ENCODE measurements at regions not wholly inside any gene's neighbourhood (a gene's known extent, or its start where the extent isn't known, plus 50 kb on each side); places are given as distances from the start of the nearest gene placed in this dataset.

DNA sequence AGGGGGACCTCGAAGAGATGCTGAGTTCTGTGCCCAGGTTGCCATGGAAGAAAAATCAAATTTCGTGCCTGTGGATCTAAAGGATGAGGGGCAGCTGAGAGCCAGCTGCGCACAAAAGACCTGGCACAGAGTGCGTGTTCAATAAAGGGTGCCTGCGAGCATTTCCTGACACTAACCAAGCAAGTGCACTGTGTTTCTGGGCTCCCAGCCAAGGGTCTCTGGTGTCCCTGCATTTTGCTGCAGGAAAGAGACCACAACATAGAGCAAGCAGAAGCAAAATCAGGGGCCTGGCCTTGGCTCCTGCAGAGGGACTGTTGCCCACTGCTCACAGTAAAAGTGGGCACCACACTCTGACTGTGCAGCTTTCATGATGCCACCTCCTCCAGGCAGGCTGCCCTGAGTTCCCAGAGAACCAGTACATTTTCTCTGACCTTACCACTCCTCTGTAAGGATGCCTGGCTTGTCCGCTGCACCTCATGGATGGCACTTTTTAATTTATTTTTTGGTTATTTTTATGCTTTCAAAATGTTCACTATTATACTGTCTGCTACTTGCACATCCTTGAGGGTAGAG is 70.8 kb upstream of the GPR12 start:
- Mint-ChIP-seq H3K4me3 (no peak overlapping the region), H3K4me1 (ENCODE audit: unreplicated experiment) (no peaks in the 10 kb centered on the region), H3K27ac (no peak overlapping the region), H3K27me3 (peaks cover 4% of the 10 kb centered on the region), H3K36me3 (no peaks in the 10 kb centered on the region), H3K9me3 (no peaks in the 10 kb centered on the region)
- DNase-seq (ENCODE audit: extremely low spot score, unreplicated experiment), result no peak
- TF ChIP-seq, protein P1, sequence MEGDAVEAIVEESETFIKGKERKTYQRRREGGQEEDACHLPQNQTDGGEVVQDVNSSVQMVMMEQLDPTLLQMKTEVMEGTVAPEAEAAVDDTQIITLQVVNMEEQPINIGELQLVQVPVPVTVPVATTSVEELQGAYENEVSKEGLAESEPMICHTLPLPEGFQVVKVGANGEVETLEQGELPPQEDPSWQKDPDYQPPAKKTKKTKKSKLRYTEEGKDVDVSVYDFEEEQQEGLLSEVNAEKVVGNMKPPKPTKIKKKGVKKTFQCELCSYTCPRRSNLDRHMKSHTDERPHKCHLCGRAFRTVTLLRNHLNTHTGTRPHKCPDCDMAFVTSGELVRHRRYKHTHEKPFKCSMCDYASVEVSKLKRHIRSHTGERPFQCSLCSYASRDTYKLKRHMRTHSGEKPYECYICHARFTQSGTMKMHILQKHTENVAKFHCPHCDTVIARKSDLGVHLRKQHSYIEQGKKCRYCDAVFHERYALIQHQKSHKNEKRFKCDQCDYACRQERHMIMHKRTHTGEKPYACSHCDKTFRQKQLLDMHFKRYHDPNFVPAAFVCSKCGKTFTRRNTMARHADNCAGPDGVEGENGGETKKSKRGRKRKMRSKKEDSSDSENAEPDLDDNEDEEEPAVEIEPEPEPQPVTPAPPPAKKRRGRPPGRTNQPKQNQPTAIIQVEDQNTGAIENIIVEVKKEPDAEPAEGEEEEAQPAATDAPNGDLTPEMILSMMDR (conservative IDR thresholded peaks at IDR 0.05), result no peak

DNA sequence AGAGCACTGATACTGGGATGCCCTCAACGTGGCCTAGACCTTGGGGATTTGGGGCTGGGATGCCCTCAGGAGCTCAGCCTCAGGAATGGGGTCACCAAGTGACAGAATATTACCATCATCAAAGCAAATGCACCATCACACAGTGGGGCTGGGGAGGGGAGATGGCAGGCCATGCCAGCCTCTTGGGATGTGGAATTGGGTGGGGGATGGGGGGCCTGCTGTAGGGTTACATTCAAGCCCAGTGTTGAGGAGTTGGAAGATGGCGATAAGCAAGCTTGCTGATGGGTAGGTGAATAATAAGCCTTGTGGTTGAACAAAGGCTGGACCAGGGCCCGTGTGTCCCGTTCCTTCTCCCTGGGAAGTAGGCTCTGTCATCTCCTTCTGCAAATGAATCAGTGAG is 69.1 kb upstream of the GPR12 start:
- Mint-ChIP-seq H3K9me3 (no peaks in the 10 kb centered on the region), H3K36me3 (no peaks in the 10 kb centered on the region), H3K4me1 (ENCODE audit: unreplicated experiment) (no peaks in the 10 kb centered on the region), H3K27me3 (no peaks in the 10 kb centered on the region), H3K27ac (no peak overlapping the region), H3K4me3 (no peak overlapping the region)
- TF ChIP-seq, protein P1 (conservative IDR thresholded peaks at IDR 0.05), result no peak
- DNase-seq (ENCODE audit: extremely low spot score, unreplicated experiment), result no peak

DNA sequence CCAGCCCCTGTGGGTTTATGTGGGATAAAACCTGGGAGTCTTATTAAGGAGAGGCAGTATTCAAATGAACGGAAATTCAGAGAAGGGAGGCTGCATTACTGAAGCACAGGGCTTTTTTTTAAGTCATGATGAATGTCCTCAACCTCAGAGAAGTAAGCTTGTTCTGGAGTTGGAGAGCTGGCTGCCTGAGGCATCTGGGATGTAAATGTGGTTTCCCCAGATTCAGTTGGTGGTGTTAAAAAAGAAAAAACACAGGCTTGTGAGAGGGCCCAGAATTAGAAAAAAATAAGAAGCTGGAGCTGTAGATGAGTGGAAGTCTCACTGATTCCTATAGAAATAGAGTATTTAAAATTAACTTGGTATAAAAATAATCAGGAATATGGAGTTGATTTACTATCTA is 64.0 kb upstream of the GPR12 start:
- no peaks in the 10 kb centered on the region for H3K36me3 Mint-ChIP-seq
- no peaks in the 10 kb centered on the region for H3K4me1 Mint-ChIP-seq (ENCODE audit: unreplicated experiment)
- H3K27ac Mint-ChIP-seq, result no peak overlapping the region
- no peaks in the 10 kb centered on the region for H3K9me3 Mint-ChIP-seq
- DNase-seq (ENCODE audit: extremely low spot score, unreplicated experiment), result no peak
- TF ChIP-seq, protein P1 (conservative IDR thresholded peaks at IDR 0.05), result no peak
- no peaks in the 10 kb centered on the region for H3K27me3 Mint-ChIP-seq
- no peak overlapping the region for H3K4me3 Mint-ChIP-seq

DNA sequence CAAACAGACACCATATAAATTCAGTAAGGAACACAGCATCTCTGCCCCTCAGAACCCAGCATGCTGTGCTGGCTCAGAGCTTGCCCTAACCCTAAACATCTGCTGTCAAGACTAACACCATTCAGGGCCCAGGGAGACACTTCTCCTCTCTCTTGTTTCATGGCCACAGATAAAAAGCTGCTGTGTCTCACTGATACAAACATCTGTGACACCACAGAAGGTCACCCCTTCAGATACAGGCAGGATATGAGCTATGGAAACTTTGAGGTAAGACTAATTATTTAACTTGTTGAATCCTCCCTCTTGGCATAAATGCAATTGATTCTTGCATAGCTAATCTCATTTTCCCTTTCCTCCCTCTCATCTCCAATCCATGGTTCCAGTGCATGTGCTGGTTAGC is 61.6 kb upstream of the GPR12 start:
- H3K9me3 Mint-ChIP-seq, result no peaks in the 10 kb centered on the region

DNA sequence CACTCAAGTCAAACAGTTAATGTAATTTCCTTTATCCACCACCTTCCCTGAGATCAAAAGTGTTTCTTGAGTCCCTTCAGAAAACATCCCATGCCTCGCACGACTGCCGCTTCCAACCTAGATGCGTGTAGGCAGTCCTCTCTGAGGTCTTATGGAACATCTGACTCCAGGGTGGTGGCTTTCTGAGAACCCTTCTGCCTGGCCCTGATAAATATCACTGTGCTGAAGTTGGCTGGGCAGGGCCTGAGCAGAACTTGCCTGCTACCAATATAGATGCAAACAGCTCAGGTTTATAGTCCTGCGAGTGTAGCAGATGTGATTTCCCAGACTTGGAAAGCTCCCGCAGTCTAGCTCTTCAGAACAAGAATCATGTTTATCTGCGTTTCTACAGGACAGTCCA is 61.1 kb upstream of the GPR12 start:
- H3K27me3 Mint-ChIP-seq, result no peaks in the 10 kb centered on the region
- no peak overlapping the region for H3K4me3 Mint-ChIP-seq
- H3K9me3 Mint-ChIP-seq, result no peaks in the 10 kb centered on the region
- TF ChIP-seq, protein P1 (conservative IDR thresholded peaks at IDR 0.05), result no peak
- DNase-seq (ENCODE audit: extremely low spot score, unreplicated experiment), result no peak
- H3K27ac Mint-ChIP-seq, result no peak overlapping the region
- H3K36me3 Mint-ChIP-seq, result no peaks in the 10 kb centered on the region
- H3K4me1 Mint-ChIP-seq (ENCODE audit: unreplicated experiment), result peaks cover 11% of the 10 kb centered on the region

More for the DNA sequence above, 61.6 kb upstream of the GPR12 start:
- no peaks in the 10 kb centered on the region for H3K27me3 Mint-ChIP-seq
- H3K4me3 Mint-ChIP-seq, result no peak overlapping the region
- H3K36me3 Mint-ChIP-seq, result no peaks in the 10 kb centered on the region
- TF ChIP-seq, protein P1 (conservative IDR thresholded peaks at IDR 0.05), result no peak
- H3K27ac Mint-ChIP-seq, result no peak overlapping the region
- H3K4me1 Mint-ChIP-seq (ENCODE audit: unreplicated experiment), result peaks cover 6% of the 10 kb centered on the region
- no peak for DNase-seq (ENCODE audit: extremely low spot score, unreplicated experiment)

DNA sequence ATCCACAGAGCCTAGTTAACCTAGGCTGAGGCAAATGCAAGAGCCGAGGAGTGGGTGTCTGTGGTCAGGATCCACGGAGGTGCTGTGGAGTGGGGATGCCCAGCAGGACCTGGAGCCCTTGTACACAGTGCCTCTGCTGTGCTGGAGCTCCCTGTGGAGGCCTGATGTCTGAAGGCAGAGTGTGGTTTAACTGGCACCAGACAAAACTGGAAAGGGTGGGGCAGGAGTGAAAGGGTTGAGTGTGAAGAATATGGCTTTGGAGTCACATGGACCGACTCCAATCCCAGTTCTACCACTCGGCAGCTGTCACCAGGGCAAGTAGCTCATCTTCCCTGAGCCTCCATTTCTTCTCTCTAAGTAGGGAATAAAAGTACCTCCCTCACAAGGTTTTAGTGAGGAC is 60.3 kb upstream of the GPR12 start:
- no peak for DNase-seq (ENCODE audit: extremely low spot score, unreplicated experiment)
- Mint-ChIP-seq H3K27ac (no peak overlapping the region), H3K36me3 (no peaks in the 10 kb centered on the region), H3K9me3 (no peaks in the 10 kb centered on the region), H3K4me1 (ENCODE audit: unreplicated experiment) (peaks cover 13% of the 10 kb centered on the region), H3K4me3 (no peak overlapping the region), H3K27me3 (no peaks in the 10 kb centered on the region)
- TF ChIP-seq, protein P1 (conservative IDR thresholded peaks at IDR 0.05), result no peak
